ENCODE measurements at regions not wholly inside any gene's neighbourhood (a gene's known extent, or its start where the extent isn't known, plus 50 kb on each side); places are given as distances from the start of the nearest gene placed in this dataset.

GRCh38 chr13:80649274-80649673 lies 308.3 kb upstream of the SPRY2 start:
- intact Hi-C loops (cut with DNase I) = no loop called here
- DNase-seq = no peak

DNA sequence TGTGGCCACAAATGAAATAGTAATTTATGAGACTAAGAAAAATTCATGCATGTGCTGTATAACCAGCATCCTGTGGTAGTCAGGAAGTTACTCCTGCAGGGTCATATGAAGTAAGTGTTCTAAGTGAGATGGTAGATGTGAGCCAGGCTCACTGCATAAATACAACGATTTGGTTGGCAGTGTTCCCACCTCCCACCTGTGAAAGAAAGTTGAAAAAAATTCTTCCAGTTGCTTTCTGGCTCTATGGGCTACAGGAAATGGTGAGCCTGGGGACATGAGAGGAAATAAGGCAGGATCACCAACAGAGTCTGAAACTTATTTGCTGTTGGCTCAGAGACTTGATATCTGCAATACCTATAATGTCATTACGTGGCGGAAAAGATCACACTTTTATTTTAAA lies 301.7 kb upstream of the SPRY2 start:
- no peak for DNase-seq

GRCh38 chr13:80633251-80633650 lies 292.3 kb upstream of the SPRY2 start:
- DNase-seq = no peak
- intact Hi-C loops (cut with DNase I) = no loop called here

More for the DNA sequence above, 301.7 kb upstream of the SPRY2 start:
- intact Hi-C loops (cut with DNase I) = no loop called here

GRCh38 chr13:80630685-80631121 lies 289.8 kb upstream of the SPRY2 start:
- intact Hi-C loops (cut with DNase I) = no loop called here
- DNase-seq = no peak

DNA sequence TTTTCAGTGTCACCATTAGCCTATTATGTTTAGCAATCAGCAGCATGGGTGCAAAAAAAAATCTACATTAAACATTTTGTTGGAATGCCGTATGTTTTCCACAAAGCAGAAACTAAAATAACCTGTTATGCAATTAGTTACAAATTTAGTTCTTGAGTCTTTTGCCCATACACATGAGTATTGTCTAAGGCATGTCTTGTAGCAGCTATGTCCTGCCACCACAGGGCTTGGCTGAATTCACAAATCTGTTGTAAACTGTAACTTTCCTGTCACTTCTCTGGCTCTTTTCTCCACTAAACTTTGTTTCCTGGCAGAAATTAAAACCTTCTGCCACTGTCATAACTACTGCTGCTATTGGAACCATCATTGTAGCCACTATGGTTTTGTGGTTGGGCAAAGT lies 277.9 kb upstream of the SPRY2 start:
- intact Hi-C loops (cut with DNase I) = no loop called here
- DNase-seq = no peak

- intact Hi-C loops (cut with DNase I) = no loop called here
- DNase-seq = no peak
Observed at GRCh38 chr13:80612804-80613203, 271.9 kb upstream of the SPRY2 start.

- intact Hi-C loops (cut with DNase I) = no loop called here
- DNase-seq = no peak
Observed at GRCh38 chr13:80611310-80611709, 270.4 kb upstream of the SPRY2 start.

- DNase-seq = no peak
- intact Hi-C loops (cut with DNase I) = no loop called here
Observed at GRCh38 chr13:80605716-80606115, 264.8 kb upstream of the SPRY2 start.

- intact Hi-C loops (cut with DNase I) = no loop called here
- no peak for DNase-seq
Observed at GRCh38 chr13:80605011-80605410, 264.1 kb upstream of the SPRY2 start.

GRCh38 chr13:80604098-80604497 lies 263.2 kb upstream of the SPRY2 start:
- intact Hi-C loops (cut with DNase I) = no loop called here
- DNase-seq = no peak

- no peak for DNase-seq
- intact Hi-C loops (cut with DNase I) = no loop called here
Observed at GRCh38 chr13:80603351-80603750, 262.4 kb upstream of the SPRY2 start.

GRCh38 chr13:80599765-80600164 lies 258.8 kb upstream of the SPRY2 start:
- no peak for DNase-seq
- intact Hi-C loops (cut with DNase I) = no loop called here

DNA sequence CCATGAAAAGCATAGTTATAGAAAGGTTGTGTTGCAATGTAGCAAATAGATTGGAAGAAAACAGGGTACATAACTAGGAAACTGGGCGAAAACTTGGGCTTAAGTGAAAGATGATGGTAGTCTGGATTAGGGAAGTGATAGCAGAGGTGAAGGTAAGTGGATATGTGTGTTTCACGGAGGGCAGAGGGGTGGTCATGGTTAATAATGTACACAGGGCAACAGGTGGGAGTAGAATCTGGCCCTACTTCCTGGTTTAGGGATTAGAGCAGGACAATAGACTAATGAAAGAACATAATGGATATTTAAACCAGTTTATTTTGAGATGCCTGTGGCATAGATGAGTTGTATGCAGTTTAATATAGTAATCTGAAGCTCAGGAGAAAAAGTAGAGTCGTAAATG lies 257.3 kb upstream of the SPRY2 start:
- intact Hi-C loops (cut with DNase I) = no loop called here
- no peak for DNase-seq

- intact Hi-C loops (cut with DNase I) = no loop called here
- no peak for DNase-seq
Observed at GRCh38 chr13:80591976-80592740, 251.2 kb upstream of the SPRY2 start.

- no peak for DNase-seq
- intact Hi-C loops (cut with DNase I) = no loop called here
Observed at GRCh38 chr13:80590551-80590950, 249.6 kb upstream of the SPRY2 start.

DNA sequence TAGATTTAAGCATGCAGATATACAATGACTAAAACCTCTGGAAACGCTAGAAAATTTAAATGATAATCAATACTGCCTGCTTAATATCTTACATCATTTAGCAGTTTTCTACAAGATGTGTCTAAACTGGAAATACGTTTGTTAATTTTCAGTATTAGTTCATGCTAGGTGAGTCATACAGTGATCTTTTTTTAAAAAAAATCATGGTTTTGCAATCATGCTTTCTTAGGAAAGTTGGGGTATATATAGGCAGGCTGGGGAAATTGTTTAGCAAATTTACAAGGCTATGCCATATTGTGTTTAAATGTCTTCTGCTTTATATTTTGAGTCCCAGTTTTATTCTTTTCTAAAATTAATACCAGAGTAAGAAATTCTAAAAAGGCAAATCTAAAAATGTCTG lies 245.4 kb upstream of the SPRY2 start:
- intact Hi-C loops (cut with DNase I) = no loop called here
- DNase-seq = no peak

GRCh38 chr13:80585531-80585930 lies 244.6 kb upstream of the SPRY2 start:
- intact Hi-C loops (cut with DNase I) = no loop called here
- DNase-seq = no peak

DNA sequence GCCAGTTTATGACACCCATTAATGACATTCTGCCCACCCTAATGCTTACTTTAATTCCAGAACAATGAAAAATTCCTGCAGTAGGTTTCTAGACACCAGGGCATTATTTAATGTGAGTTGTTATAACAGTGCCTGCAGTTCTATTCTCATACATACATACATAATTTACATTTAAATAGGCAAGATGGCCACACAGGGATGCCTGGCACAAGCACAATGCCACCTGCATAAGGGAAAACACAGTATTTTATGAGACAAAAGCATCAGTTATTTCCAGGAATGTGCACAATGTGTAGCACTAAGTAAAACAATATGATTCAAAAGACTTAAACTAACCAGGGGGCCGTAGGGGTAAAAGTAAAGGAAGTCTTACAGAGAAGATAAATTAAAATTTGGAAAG lies 243.9 kb upstream of the SPRY2 start:
- DNase-seq = no peak
- intact Hi-C loops (cut with DNase I) = no loop called here

DNA sequence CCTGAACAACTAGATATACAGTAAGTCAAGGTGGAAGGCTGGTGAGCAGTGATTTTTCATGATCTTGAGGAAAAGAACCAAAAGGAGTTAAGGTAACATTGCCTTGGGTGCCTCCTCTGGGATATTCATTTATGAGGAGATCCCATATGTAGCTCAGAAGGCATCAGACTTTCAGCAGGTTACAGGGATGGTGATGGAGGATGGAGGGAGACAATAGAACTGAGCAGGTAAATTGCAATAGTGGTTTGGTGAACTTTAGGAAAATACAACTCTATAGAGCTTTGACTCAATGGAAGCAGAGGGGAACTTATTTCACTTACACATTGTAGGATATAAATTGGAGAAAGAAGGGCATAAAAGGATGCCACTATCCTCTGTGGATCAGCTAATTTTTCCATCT lies 243.4 kb upstream of the SPRY2 start:
- intact Hi-C loops (cut with DNase I) = no loop called here
- DNase-seq = no peak

DNA sequence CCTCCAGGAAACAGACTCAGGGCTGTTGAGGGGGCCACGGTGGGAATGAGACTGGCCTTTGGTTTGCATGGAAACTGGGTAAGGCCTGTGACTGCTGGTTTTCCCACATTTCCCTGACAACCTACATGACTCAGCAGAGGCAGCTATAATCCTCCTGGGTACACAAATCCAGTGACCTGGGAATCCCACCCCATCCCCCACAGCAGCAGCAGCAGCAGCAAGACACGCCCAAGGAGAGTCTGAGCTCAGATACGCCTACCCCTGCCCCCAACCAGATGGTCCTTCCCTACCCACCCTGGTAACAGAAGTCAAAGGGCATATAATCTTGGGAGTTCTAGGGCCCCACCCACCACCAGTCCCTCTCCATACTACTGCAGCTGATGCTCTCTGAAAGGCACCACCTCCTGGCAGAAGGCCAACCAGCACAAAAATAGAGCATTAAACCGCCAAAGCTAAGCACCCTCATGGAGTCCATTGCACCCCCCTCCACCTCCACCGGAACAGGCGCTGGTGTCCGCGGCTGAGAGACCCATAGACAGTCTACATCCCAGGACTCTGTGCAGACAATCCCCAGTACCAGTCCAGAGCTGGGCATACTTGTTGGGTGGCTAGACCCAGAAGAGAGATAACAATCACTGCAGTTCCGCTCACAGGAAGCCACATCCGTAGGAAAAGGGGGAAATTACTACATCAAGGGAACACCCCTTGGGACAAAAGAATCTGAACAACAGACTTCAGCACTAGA lies 237.2 kb upstream of the SPRY2 start:
- DNase-seq = no peak
- intact Hi-C loops (cut with DNase I) = no loop called here

- no peak for DNase-seq
- intact Hi-C loops (cut with DNase I) = no loop called here
Observed at GRCh38 chr13:80577285-80577684, 236.4 kb upstream of the SPRY2 start.
